Right forelimb (tissue), 1 donor: ENCODE measurements at regions not wholly inside any gene's neighbourhood (a gene's known extent, or its start where the extent isn't known, plus 50 kb on each side); places are given as distances from the start of the nearest gene placed in this dataset.
A peak's percentile ranks its signal among the peaks of the same experiment; 100 is the strongest.

ENCODE experiments used
- DNase-seq: peaks from one replicate; pipeline ENCODE4 v3.0.0-alpha.2; 2018

GRCh38 chr6:26216359-26216885 lies 129.2 kb downstream of the HFE start:
- peak; percentile 88 for DNase-seq

DNA sequence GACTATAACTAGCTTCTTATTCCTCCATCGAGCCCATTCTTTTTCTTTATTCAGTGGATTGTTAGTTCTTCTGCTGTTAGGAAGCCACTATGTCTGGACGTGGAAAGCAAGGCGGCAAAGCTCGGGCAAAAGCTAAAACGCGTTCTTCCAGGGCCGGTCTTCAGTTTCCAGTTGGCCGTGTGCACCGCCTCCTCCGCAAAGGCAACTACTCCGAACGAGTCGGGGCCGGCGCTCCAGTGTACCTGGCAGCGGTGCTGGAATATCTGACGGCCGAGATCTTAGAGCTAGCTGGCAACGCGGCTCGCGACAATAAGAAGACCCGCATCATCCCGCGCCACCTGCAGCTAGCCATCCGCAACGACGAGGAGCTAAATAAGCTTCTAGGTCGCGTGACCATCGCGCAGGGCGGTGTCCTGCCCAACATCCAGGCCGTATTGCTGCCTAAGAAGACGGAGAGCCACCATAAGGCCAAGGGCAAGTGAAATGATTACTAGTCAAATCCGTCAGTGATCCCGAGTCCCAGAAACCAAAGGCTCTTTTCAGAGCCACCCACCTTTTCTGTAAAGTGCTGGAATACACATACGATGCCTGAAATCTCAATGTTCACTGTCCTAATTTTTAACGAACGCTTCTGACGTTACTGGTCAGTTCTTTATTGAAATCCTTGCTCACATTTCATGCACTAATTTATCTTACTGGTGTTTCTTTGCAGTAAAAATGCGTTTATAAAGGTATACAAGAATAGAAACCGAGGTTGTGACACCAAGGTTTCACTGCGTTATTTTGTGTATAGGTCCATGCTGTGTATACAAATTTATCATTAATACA lies 129.9 kb downstream of the HFE start:
- peak; percentile 95 for DNase-seq

DNA sequence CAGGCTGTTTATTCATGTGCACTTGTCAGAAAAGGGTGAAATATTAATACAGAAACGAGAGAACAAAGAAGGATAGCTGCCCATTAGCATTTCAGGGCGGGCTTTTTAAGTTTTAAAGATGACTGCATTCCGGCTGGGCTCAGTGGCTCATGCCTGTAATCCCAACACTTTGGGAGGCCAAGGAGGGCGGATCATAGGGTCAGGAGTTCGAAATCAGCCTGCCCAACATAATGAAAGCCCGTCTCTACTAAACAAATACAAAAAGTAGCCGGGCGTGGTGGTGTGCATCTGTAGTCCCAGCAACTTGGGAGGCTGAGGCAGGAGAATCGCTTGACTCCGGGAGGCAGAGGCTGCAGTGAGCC lies 130.5 kb downstream of the HFE start:
- peak; percentile 63 for DNase-seq

DNA sequence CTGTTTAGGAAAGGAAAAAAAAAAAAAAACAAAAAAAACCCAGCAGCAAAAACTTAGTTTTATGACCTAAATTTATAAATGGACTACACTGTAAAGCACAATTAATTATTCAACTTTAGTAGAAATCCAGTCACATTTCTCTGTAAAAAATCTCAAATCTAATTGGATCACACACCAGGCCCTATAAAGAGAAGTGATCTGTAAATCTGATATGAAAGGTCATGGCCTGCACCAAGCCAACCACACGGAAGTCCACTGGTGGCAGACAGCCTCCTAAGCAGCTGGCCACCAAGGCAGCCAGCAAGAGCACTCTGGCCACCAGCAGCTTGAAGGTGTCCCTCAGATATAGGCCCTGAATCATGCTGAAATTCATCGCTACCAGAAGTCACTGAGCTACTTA lies 131.6 kb downstream of the HFE start:
- DNase-seq: no peak

- no peak for DNase-seq
These were observed 133.1 kb downstream of the HFE start for GRCh38 chr6:26220145-26220970.

DNA sequence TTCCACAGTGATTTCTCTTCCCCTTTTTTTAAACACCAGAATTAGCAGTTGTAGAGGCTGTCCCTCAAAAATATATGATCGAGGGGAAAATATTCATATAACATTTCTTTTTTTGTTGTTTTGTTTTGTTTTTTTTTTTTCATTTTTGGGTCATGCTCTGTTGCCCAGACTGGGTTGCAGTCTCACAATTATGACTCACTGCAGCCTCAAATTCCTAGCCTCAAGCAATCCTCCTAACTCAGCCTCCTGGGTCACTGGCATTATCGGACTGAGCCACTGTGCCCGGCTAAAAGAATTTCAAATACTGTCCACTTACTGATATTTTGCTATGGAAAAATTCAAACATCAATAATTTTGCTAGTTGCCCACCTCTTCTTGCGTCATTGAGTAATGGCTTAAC lies 134.0 kb downstream of the HFE start:
- no peak for DNase-seq

DNA sequence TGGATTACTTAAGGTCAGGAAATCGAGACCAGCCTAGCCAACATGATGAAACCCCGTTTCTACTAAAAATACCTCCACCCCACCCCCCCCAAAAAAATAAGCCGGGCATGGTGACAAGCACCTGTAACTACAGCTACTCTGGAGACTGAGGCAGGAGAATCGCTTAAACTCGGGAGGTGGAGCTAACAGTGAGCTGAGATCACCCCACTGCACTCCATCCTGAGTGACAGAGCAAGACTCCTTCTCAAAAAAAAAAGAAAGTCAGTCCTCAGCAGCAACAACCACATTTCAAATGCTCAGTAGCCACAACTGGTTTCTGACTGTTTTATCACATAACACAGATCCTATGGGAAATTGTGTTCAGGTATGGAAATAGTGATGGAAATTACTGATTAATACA lies 135.3 kb downstream of the HFE start:
- no peak for DNase-seq

- DNase-seq: no peak
These were observed 136.0 kb downstream of the HFE start for GRCh38 chr6:26223228-26223627.

DNA sequence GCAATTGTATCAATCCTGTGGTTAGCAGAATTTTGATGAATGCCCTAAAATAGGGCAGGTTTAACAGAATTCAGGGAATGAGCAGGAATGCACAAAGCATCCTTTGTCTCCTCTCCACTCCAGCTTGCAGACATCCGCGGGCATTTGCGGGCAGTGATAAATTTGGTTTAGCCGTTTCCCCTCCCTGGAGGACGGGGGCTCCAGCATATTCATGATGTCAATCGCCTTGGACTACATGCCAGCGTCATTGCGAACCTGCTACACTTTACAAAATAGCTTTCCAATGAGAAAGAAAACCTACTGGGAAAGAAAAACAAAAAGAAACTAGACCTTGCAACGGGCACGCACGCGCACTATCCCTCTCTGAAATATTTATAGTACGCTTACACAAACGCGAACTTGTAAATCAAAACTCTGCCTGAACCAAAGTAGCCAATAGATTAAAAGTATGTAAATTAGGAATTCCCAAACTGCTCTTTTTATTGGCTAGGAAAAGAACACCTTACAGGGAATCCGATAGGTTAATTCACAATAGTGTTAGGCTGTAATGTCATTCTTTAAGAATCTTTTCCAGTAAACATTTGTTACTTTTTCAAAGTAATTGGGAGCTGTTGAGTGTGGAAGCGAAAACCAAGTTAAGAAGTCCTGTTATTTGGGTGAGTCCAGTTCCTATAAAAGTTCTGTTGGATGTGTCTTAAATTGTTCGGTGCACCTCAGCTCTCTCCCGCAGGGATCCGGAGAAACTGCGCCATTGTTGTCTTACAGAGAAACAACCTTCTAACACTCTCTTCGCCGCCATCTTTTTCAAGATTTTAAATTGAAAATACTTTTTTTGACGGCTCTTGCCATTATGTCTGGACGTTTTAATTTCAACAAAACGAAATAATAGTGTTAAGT lies 136.7 kb downstream of the HFE start:
- peak; percentile 89 for DNase-seq

GRCh38 chr6:26224547-26224912 lies 137.3 kb downstream of the HFE start:
- DNase-seq: no peak

DNA sequence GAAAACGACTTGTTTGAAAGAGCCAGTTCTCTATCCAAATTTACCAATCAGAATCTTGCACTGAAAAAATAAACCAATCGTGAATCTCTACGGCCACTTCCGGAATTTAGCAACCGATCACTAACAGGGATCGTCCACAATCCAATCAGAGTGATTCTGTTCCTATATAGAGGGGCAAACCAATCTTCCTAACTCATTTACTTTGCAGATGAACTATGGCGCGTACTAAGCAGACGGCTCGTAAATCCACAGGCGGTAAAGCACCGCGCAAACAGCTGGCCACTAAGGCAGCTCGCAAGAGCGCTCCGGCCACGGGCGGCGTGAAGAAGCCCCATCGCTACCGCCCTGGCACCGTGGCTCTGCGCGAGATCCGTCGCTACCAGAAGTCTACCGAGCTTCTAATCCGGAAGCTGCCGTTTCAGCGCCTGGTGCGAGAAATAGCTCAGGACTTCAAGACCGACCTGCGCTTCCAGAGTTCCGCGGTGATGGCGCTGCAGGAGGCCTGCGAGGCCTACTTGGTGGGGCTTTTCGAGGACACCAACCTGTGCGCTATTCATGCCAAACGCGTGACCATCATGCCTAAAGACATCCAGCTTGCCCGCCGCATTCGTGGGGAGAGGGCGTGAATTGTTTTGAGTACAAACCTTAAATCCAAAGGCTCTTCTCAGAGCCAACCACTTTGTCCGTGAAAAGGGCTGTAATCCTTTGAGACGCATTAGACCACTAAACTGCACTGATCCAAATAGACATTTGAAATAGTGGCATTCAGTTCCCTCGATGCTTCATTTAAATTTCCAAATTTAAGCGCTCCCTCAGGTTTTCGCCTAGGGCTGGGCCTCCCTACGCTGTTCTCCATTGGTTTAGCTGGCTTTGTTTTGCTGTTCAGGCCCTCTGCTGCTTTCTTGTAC lies 138.0 kb downstream of the HFE start:
- DNase-seq: peak; percentile 83

DNA sequence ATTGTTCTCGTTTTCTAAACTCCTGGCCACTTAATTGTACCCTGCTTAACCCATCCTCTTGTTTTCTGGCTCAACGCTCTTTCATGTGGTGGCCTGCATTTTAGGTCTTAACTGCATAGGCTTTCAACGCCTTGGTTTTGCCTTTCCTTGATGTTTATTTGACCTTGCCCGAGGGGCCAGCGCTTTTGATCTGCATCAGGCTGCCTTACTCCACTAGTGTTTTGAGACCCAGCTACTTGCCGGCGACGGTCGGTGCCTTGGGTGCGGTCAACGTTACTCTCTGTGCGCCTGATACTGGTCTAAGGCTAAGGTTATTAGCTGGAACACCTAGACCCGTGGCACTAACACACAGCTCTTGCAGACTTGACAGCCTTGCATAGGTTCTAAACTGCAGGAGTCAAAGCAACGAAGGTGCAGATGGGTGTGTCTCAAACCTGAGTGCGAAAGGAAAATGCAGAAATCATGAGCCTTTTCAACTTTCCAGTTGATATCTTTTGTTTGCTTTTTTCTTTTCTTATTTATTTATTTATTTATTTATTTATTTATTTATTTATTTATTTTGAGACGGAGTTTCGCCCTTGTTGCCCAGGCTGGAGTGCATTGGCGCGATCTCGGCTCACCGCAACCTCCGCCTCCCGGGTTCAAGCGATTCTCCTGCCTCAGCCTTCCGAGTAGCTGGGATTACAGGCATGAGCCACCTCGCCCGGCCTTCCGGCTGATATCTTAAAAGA lies 138.8 kb downstream of the HFE start:
- peak; percentile 52 for DNase-seq

DNA sequence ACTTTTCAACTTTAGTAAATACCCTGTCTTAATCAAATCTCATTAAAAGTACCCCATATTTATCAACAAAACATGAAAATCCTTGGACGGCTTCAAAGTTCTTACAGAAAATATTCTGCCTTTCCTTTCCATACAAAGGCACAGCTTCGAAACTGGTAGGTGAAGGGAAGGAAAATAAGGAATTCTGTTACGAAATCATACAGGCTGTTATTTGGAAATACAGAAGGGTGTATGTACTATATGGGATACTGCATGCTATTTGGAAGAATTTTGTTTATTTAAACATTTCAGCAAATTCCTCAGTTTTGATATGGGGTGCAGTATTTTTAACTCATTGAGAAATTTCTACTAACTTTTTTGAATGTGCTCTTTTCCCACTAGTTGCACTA lies 138.4 kb upstream of the BTN3A2 start:
- DNase-seq: no peak

DNA sequence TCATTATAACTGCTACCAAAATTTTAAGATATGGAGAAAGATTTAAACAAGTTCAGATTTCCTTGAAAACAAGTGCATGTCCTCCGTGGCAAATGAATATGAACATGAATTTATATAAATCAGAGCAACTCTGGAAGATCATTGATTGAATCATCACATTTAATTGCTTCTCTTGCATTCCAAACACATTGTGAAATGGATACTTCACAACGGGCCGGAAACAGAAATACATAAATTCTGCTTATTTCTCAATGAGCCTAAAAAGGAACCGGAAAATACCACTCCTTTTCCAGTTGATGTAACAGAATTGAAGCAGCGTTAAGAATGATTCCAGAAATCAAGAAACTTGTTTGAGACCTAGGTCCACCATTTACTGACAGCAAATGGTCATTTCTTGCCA lies 134.6 kb upstream of the BTN3A2 start:
- no peak for DNase-seq

DNA sequence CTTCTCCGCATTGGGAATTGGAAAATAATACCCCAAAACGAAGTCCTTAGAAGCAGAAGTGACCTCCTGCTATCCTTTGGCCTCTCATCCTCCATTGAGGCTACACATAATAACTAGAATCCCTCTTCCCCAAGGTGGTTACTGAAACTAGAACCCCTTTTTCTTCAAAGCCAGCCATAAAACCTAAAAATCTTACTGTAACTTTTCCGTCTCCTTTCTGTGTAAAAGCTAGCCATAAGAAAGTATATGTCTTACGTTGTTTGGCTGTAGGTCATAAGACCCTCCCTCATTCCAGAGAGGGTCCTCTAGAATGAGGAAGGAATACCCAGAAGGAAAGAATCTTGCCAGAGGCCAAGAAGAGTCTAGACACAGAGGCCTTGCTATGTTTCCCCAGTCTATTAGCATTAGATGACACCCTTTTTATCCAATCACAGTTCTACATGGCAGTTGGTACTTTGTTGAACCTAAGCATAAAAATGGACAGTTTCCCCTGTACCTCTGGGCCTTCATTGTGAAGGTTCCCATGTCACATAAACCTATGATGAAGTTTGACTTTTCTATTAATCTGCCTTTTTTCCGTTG lies 133.9 kb upstream of the BTN3A2 start:
- no peak for DNase-seq

DNA sequence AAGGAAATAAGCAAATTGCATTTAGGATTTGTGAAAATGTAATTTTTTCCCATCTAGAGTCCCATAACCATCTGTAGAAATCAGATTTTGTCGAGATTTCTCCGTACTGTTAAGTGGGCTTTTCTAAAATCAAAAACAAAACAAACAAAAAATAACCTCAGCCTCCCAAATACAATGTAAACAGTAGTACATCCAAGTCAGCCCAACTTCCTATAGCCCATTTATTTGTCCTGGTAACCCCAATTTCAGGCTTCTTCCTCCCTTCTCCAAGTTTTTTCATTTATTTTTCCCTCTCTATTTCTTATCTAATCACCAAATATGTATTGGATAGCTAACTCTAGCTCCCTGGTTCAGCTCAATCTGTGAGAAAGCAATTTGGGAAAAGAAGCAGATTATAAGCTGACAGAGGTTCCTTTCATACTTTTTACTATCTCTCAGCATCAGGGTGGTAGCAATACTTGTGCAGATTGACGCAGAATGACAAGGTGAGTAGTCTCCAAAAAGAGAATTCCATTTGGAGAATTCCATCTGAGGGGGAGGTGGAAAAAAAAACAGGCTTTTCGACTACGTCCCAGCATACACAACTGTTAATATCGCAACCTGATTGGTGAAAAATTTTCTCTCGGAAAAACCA lies 132.6 kb upstream of the BTN3A2 start:
- no peak for DNase-seq

- peak; percentile 70 for DNase-seq
These were observed 131.9 kb upstream of the BTN3A2 start for GRCh38 chr6:26232940-26233648.

DNA sequence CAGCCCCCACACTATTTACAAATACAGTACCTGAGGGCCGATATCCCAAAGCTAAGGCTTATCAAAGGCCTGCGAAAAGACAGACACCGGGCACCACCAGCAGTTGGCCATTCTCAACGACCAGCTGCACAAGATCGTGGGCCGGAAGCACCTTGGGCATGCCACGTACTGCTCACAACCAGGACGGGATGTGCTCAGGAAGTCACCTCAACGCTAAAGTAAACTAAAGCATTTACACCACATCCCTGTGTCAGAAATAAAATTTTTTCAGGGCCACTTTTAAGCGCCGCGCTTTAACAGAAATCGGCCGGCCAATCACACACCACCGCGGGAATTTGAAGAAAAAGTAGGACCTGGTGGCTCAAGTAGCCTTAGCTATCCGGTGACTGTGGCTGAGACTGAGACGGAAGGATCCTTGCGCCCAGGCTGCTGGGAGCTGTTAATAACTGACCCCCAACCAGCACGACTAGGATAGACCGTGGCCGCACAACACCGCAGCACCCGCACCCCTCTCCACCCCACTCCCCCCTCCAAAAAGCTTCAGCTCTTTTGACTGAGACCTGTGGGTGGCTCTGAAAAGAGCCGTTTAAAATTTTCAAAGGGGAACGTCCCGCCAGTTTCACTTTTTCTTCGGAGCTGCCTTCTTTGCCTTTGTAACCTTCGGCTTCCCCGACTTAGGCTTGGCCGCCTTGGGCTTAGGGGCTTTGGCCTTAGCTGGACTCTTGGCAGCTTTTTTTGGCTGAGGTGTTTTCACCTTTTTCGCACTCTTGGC lies 131.2 kb upstream of the BTN3A2 start:
- peak; percentile 79 for DNase-seq
